GM12878 (cell line): ENCODE measurements at regions not wholly inside any gene's neighbourhood (a gene's known extent, or its start where the extent isn't known, plus 50 kb on each side); places are given as distances from the start of the nearest gene placed in this dataset.
"Not testable (repeated sequence)": the region's sequence is repeated elsewhere in the genome, so short reads cannot be mapped to it uniquely, and the experiment has no call there.

ENCODE experiments used
- ATAC-seq: fragments of 200-7000 bp; cut with Tn5 transposase; 3 replicates; pipeline ENCODE4 v1.9.1; 2020; ENCODE audit warnings: mild to moderate bottlenecking, moderate library complexity
- BruUV-seq: library from RNA; stranded (reverse); fragments of 400-500 nt; replicated peaks from 2 replicates; lab custom pipeline; 2021; lab: Mats Ljungman, UMichigan
- CTCF ChIA-PET: fragments of 300-600 bp; sonication (Branson Sonifier 250); formaldehyde crosslinking; extraction: SDS; loops from one replicate; lab custom pipeline; 2021; ENCODE audit warnings: inconsistent platforms; lab: Yijun Ruan, JAX
- POLR2A ChIA-PET: fragments of 350-600 bp; formaldehyde crosslinking; extraction: SDS; loops from one replicate; lab custom pipeline; 2021; ENCODE audit warnings: inconsistent platforms; lab: Charles Lee
- RAD21 ChIA-PET: fragments of 300-600 bp; sonication (Branson Sonifier 250); formaldehyde crosslinking; loops from one replicate; lab custom pipeline; 2023; ENCODE audit warnings: antibody characterized with exemption; ENCODE audit not compliant: unreplicated experiment; lab: Charles Lee
- SMC1A ChIA-PET: fragments of 300-600 bp; sonication (Branson Sonifier 250); formaldehyde crosslinking; loops from one replicate; lab custom pipeline; 2023; ENCODE audit not compliant: unreplicated experiment, uncharacterized antibody; lab: Charles Lee
- DNase-seq: peaks from one replicate; pipeline ENCODE4 v3.0.0-alpha.2; 2011; ENCODE audit warnings: low read depth, low spot score
- FAIRE-seq: peaks from 3 replicates; lab custom pipeline; 2011; peaks lifted over from hg19 to GRCh38; lab: Jason Lieb, UNC
- H2AFZ ChIP-seq: 2 replicates; pipeline ENCODE4 v1.6.0; 2011; ENCODE audit warnings: low read depth, low read length, control low read depth; ENCODE audit not compliant: control insufficient read depth
- H3K27ac ChIP-seq: 2 replicates; pipeline ENCODE4 v1.5.1; 2011; ENCODE audit warnings: control low read depth; ENCODE audit not compliant: control insufficient read depth, insufficient read depth
- H3K27me3 ChIP-seq, 2 experiments: replicated peaks in 1 of 2; 2 replicates each; pipeline versions ENCODE4 v1.6.0 to v1.6.1; 2011; ENCODE audit warnings: low read length in 1 of 2; ENCODE audit not compliant: control insufficient read depth in 2 of 2, insufficient read depth in 2 of 2
- H3K36me3 ChIP-seq, 2 experiments: 2 replicates each; pipeline ENCODE4 v1.5.1; 2011; ENCODE audit warnings: low read length in 1 of 2; ENCODE audit not compliant: control insufficient read depth in 2 of 2, insufficient read depth in 2 of 2
- H3K4me1 ChIP-seq: 2 replicates; pipeline ENCODE4 v1.6.1; 2011; ENCODE audit warnings: mild to moderate bottlenecking, low read length, moderate library complexity, mixed read lengths; ENCODE audit not compliant: control insufficient read depth, insufficient read depth
- H3K4me2 ChIP-seq: 2 replicates; pipeline ENCODE4 v1.6.0; 2011; ENCODE audit warnings: control low read depth; ENCODE audit not compliant: control insufficient read depth, insufficient read depth
- H3K4me3 ChIP-seq: fragments of 200-600 bp; sonication (generic); 2 replicates; pipeline ENCODE4 v1.5.1; 2016
- H3K79me2 ChIP-seq: 2 replicates; pipeline ENCODE4 v1.6.0; 2011; ENCODE audit warnings: low read length; ENCODE audit not compliant: control insufficient read depth, insufficient read depth
- H3K9ac ChIP-seq: 2 replicates; pipeline ENCODE4 v1.8.0; 2011; ENCODE audit warnings: low read length, control low read depth, mixed read lengths; ENCODE audit not compliant: control insufficient read depth, insufficient read depth
- H3K9me3 ChIP-seq: replicated peaks from 3 replicates; pipeline ENCODE4 v1.5.1; 2011; ENCODE audit warnings: mild to moderate bottlenecking, low read length; ENCODE audit not compliant: control insufficient read depth, insufficient read depth
- H4K20me1 ChIP-seq: 2 replicates; pipeline ENCODE4 v1.6.0; 2011; ENCODE audit not compliant: control insufficient read depth, insufficient read depth
- E2F8 ChIP-seq: fragments of 450-650 bp; IDR thresholded peaks from 2 replicates; pipeline ENCODE4 v1.6.1; 2018; ENCODE audit warnings: mild to moderate bottlenecking, low read depth, moderate library complexity; ENCODE audit not compliant: partially characterized antibody
- IKZF1 ChIP-seq: fragments of 450-650 bp; conservative IDR thresholded peaks from 2 replicates; pipeline ENCODE4 v1.6.1; 2017; ENCODE audit warnings: antibody characterized with exemption, mild to moderate bottlenecking
- SMAD1 ChIP-seq: fragments of 450-650 bp; IDR thresholded peaks from 2 replicates; pipeline ENCODE4 v1.6.1; 2018; ENCODE audit warnings: mild to moderate bottlenecking, low read depth; ENCODE audit not compliant: partially characterized antibody
- WGBS: methylation state at CpG from one replicate; pipeline ENCODE4 v1.1.6; 2016; ENCODE audit warnings: low lambda C conversion rate; ENCODE audit not compliant: insufficient replicate concordance, insufficient coverage; ENCODE audit errors: missing lambda C conversion rate; 5-methylcytosine and 5-hydroxymethylcytosine counted together
- in situ Hi-C: fragments of 300-500 bp; cut with MboI; formaldehyde crosslinking; loops from 9 replicates; pipeline ENCODE4 v1.14.3; 2018; ENCODE audit warnings: mixed read lengths
- intact Hi-C: fragments of 100-400 bp; cut with micrococcal nuclease; formaldehyde crosslinking; loops from one replicate; pipeline ENCODE4 v1.14.2; 2022; ENCODE audit not compliant: unreplicated experiment

DNA sequence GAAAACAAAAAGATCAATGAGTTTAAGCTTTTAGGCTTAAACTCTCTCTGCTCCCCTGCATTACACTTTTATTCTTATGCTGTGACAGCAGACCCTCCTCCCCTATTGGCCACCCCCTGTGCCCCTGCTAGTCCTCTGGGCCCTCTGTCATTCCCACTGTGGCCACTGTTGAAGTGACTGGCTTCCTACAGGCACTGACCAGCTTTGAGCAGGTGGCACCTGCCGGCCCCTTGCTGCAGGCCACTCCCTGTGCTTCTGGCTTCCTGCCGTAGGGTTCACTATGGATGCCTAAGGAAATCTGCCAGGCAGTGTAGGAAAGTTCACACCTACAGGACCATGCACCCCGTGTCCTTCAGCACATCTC lies 156.5 kb upstream of the L3MBTL4 start:
- intact Hi-C loops: no loop called here
- in situ Hi-C loops: no loop called here
- SMC1A ChIA-PET: interaction anchor here (0.6 to 0.7 kb wide), 2 partner anchors 24 to 212 kb away, joined by 3 read pairs; no protein-coding TSS in a partner anchor
- no peaks in the 10 kb centered on the region for H3K9me3 ChIP-seq
- H3K36me3 ChIP-seq: no peaks in the 10 kb centered on the region
- H4K20me1 ChIP-seq: no peaks in the 10 kb centered on the region
- no peak overlapping the region for H3K9ac ChIP-seq
- DNase-seq (no peak), FAIRE-seq (no peak)
- H3K4me1 ChIP-seq: no peaks in the 10 kb centered on the region
- no peaks in the 10 kb centered on the region; a peak in 2 of 4 replicates for H3K27me3 ChIP-seq
- no peak overlapping the region for H2AFZ ChIP-seq
- POLR2A ChIA-PET: no interaction called here
- TF ChIP-seq E2F8 (no peak), IKZF1 (no peak), SMAD1 (no peak)
- TF ChIP-seq, all 136 proteins: peak for 0
- RAD21 ChIA-PET: no interaction called here
- H3K4me3 ChIP-seq: no peak overlapping the region
- H3K4me2 ChIP-seq: no peak overlapping the region
- BruUV-seq: no TSS peak
- WGBS: 33% methylated on average over 3 of the region's 3 CpGs
- CTCF ChIA-PET: interaction anchor here (0.6 kb wide), 1 partner anchor 307 kb away, joined by 3 read pairs; no protein-coding TSS in a partner anchor
- no peak for ATAC-seq
- no peak overlapping the region for H3K27ac ChIP-seq
- no peaks in the 10 kb centered on the region for H3K79me2 ChIP-seq

DNA sequence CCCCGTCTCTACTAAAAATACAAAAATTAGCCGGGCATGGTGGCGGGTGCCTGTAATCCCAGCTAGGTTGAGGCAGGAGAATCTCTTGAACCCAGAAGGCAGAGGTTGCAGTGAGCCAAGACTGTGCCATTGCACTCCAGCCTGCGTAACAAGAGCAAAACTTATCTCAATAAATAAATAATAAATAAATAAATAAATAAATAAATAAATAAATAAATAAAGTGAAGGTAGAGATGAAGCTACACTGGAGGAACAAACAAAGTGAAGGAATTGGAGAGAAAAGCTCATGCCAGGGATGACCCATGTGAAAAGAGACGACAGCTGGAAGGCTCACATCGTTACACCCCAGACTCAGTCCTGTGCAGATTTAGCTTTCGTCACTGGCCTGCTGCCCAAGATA lies 157.3 kb upstream of the ARHGAP28 start:
- RAD21 ChIA-PET, H3K27ac ChIP-seq, H3K4me2 ChIP-seq, H3K36me3 ChIP-seq, H3K79me2 ChIP-seq, H2AFZ ChIP-seq, BruUV-seq, ATAC-seq, H3K4me1 ChIP-seq, H3K9ac ChIP-seq, in situ Hi-C loops, H3K27me3 ChIP-seq, DNase-seq, intact Hi-C loops, H3K4me3 ChIP-seq, FAIRE-seq, H4K20me1 ChIP-seq, POLR2A ChIA-PET, H3K9me3 ChIP-seq, CTCF ChIA-PET: not testable (repeated sequence)
- SMC1A ChIA-PET: interaction anchor here (0.7 kb wide), 1 partner anchor 25 kb away, joined by 3 read pairs; no protein-coding TSS in a partner anchor
- WGBS: 56% methylated on average over 7 of the region's 7 CpGs
